Mesenchymal stem cell (in vitro differentiated cells and primary cell): ENCODE measurements at regions not wholly inside any gene's neighbourhood (a gene's known extent, or its start where the extent isn't known, plus 50 kb on each side); places are given as distances from the start of the nearest gene placed in this dataset.

Source experiments
- DNase-seq: peaks from one replicate; pipeline ENCODE4 v3.0.0-alpha.2; 2013
- H2AFZ ChIP-seq: one replicate; pipeline ENCODE4 v1.6.1; 2013; ENCODE audit warnings: low read depth, mild to moderate bottlenecking, control low read depth, inconsistent platforms, low read length, moderate library complexity
- H2AK5ac ChIP-seq: 2 replicates; pipeline ENCODE4 v1.6.1; 2013; ENCODE audit warnings: low read length, moderate library complexity, mild to moderate bottlenecking, inconsistent platforms; ENCODE audit not compliant: severe bottlenecking
- H2BK120ac ChIP-seq: one replicate; pipeline ENCODE4 v1.6.1; 2013; ENCODE audit warnings: low read depth, mild to moderate bottlenecking, inconsistent platforms, low read length, moderate library complexity
- H2BK12ac ChIP-seq, 2 experiments: one replicate each; pipeline ENCODE4 v1.6.1; 2013; ENCODE audit warnings: inconsistent platforms in 2 of 2, low read length in 2 of 2, mild to moderate bottlenecking in 2 of 2, moderate library complexity in 2 of 2, control low read depth in 1 of 2
- H2BK15ac ChIP-seq: one replicate; pipeline ENCODE4 v1.6.1; 2013; ENCODE audit warnings: mild to moderate bottlenecking, low read depth, inconsistent platforms; ENCODE audit not compliant: poor library complexity, severe bottlenecking
- H2BK5ac ChIP-seq: 2 replicates; pipeline ENCODE4 v1.6.1; 2013; ENCODE audit warnings: low read depth, mild to moderate bottlenecking, low read length, control low read depth, inconsistent platforms; ENCODE audit not compliant: poor library complexity, severe bottlenecking
- H3K14ac ChIP-seq, 2 experiments: one replicate each; pipeline ENCODE4 v1.6.1; 2013; ENCODE audit warnings: inconsistent platforms in 2 of 2, low read length in 2 of 2, control low read depth in 1 of 2, mild to moderate bottlenecking in 1 of 2, moderate library complexity in 1 of 2
- H3K18ac ChIP-seq, 2 experiments: one replicate each; pipeline ENCODE4 v1.6.1; 2013; ENCODE audit warnings: inconsistent platforms in 2 of 2, low read length in 2 of 2, control low read depth in 1 of 2, low read depth in 1 of 2, mild to moderate bottlenecking in 1 of 2
- H3K23ac ChIP-seq, 2 experiments: one replicate each; pipeline ENCODE4 v1.6.1; 2013; ENCODE audit warnings: inconsistent platforms in 2 of 2, low read length in 2 of 2, mild to moderate bottlenecking in 2 of 2, moderate library complexity in 2 of 2, control low read depth in 1 of 2
- H3K27ac ChIP-seq: 2 replicates; pipeline ENCODE4 v1.5.1; 2013; ENCODE audit warnings: mild to moderate bottlenecking, moderate library complexity, low read length, control low read depth, inconsistent platforms; ENCODE audit not compliant: poor library complexity, severe bottlenecking
- H3K27me3 ChIP-seq, 2 experiments: 2 replicates each; pipeline versions ENCODE4 v1.6.1 to v1.7.0; 2013; ENCODE audit warnings: low read length in 2 of 2, mild to moderate bottlenecking in 2 of 2, moderate library complexity in 2 of 2, control low read depth in 1 of 2, inconsistent platforms in 1 of 2; ENCODE audit not compliant: control insufficient read depth in 1 of 2, insufficient read depth in 1 of 2
- H3K36me3 ChIP-seq, 2 experiments: 2 replicates each; pipeline versions ENCODE4 v1.6.1 to v1.7.0; 2013; ENCODE audit warnings: low read length in 2 of 2, control low read depth in 1 of 2, inconsistent platforms in 1 of 2, low read depth in 1 of 2, mild to moderate bottlenecking in 1 of 2; ENCODE audit not compliant: insufficient read depth in 2 of 2, control insufficient read depth in 1 of 2
- H3K4ac ChIP-seq, 2 experiments: one replicate each; pipeline ENCODE4 v1.6.1; 2013; ENCODE audit warnings: inconsistent platforms in 2 of 2, low read length in 2 of 2, mild to moderate bottlenecking in 2 of 2, moderate library complexity in 2 of 2, control low read depth in 1 of 2, low read depth in 1 of 2
- H3K4me1 ChIP-seq: 2 replicates; pipeline ENCODE4 v1.6.1; 2013; ENCODE audit warnings: low read depth, low read length, control low read depth; ENCODE audit not compliant: control insufficient read depth, insufficient read depth
- H3K4me2 ChIP-seq: 2 replicates; pipeline ENCODE4 v1.6.1; 2013; ENCODE audit warnings: low read length, mild to moderate bottlenecking, inconsistent platforms; ENCODE audit not compliant: poor library complexity, severe bottlenecking
- H3K4me3 ChIP-seq, 2 experiments: 2 replicates each; pipeline versions ENCODE4 v1.5.1 to v1.7.0; 2013; ENCODE audit warnings: low read length in 2 of 2, mild to moderate bottlenecking in 2 of 2, control low read depth in 1 of 2, low read depth in 1 of 2; ENCODE audit not compliant: insufficient read depth in 1 of 2
- H3K79me1 ChIP-seq: replicated peaks from 2 replicates; pipeline ENCODE4 v1.6.1; 2013; ENCODE audit warnings: mild to moderate bottlenecking, control low read depth, low read length, inconsistent platforms; ENCODE audit not compliant: poor library complexity, severe bottlenecking
- H3K9ac ChIP-seq: 2 replicates; pipeline ENCODE4 v1.7.0; 2013; ENCODE audit warnings: mild to moderate bottlenecking, low read length, moderate library complexity
- H3K9me3 ChIP-seq: 2 replicates; pipeline ENCODE4 v1.7.0; 2013; ENCODE audit warnings: mild to moderate bottlenecking, low read length; ENCODE audit not compliant: control insufficient read depth
- H4K8ac ChIP-seq: one replicate; pipeline ENCODE4 v1.6.1; 2013; ENCODE audit warnings: inconsistent platforms, mild to moderate bottlenecking, low read length, moderate library complexity
- H4K91ac ChIP-seq: one replicate; pipeline ENCODE4 v1.6.1; 2013; ENCODE audit warnings: mild to moderate bottlenecking, low read length, inconsistent platforms
- WGBS: methylation state at CpG from one replicate; pipeline ENCODE4 v1.1.7; 2013; ENCODE audit warnings: mixed read lengths; 5-methylcytosine and 5-hydroxymethylcytosine counted together

GRCh38 chr3:193939527-193939926, 196.4 kb upstream of the HES1 start:
- Histone ChIP-seq H3K4me3 (no peak overlapping the region), H2AK5ac (no peak overlapping the region), H3K79me1 (no peaks in the 10 kb centered on the region), H3K4ac (no peak overlapping the region), H2BK5ac (no peak overlapping the region), H2BK15ac (no peak overlapping the region), H3K36me3 (no peaks in the 10 kb centered on the region), H3K27ac (no peak overlapping the region), H3K9ac (no peak overlapping the region), H3K4me1 (no peaks in the 10 kb centered on the region), H2AFZ (no peak overlapping the region), H2BK120ac (no peak overlapping the region), H4K8ac (no peak overlapping the region), H3K9me3 (no peaks in the 10 kb centered on the region), H3K27me3 (peaks cover 60 to 72% of the 10 kb centered on the region in 2 experiments), H3K4me2 (no peak overlapping the region), H2BK12ac (no peak overlapping the region), H3K14ac (no peak overlapping the region), H3K18ac (no peak overlapping the region), H3K23ac (no peak overlapping the region), H4K91ac (no peak overlapping the region)
- 94% methylated on average over 2 of the region's 4 CpGs for WGBS
- DNase-seq, result no peak

DNA sequence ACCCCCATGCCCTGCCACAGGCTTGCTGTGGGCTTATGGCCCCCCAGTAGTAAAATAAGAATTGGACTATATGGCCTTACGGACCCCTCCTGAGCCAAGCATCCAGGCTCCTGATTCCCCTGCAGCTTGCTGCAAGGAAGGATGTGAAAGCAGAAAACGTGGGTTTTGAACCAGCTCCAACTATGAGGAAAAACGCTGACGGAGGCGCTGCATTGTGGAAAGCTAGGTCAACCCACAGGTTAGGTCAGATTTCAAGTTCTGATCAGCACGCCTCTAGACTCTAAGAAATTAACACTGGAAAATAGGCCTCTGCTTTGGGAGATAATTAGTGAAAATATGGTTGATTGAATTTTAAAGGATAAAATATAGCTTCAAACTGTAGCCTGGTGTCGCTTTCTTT, 195.4 kb upstream of the HES1 start:
- Histone ChIP-seq H4K91ac (no peak overlapping the region), H2BK12ac (no peak overlapping the region), H3K79me1 (no peaks in the 10 kb centered on the region), H3K23ac (no peak overlapping the region), H3K18ac (no peak overlapping the region), H3K4ac (no peak overlapping the region), H3K4me2 (no peak overlapping the region), H2BK5ac (no peak overlapping the region), H3K27ac (no peak overlapping the region), H2BK15ac (no peak overlapping the region), H3K4me3 (no peak overlapping the region), H3K27me3 (peaks cover 61 to 77% of the 10 kb centered on the region in 2 experiments), H2AK5ac (no peak overlapping the region), H2AFZ (no peak overlapping the region), H4K8ac (no peak overlapping the region), H3K9me3 (no peaks in the 10 kb centered on the region), H3K14ac (no peak overlapping the region), H3K36me3 (no peaks in the 10 kb centered on the region), H3K4me1 (no peaks in the 10 kb centered on the region), H3K9ac (no peak overlapping the region), H2BK120ac (no peak overlapping the region)
- no peak for DNase-seq
- WGBS, result 95% methylated on average over 7 of the region's 7 CpGs

GRCh38 chr3:193941486-193941885, 194.5 kb upstream of the HES1 start:
- Histone ChIP-seq H3K9ac (no peak overlapping the region), H3K4me1 (no peaks in the 10 kb centered on the region), H3K4ac (no peak overlapping the region), H3K27ac (no peak overlapping the region), H3K27me3 (peaks cover 67 to 79% of the 10 kb centered on the region in 2 experiments), H3K4me2 (no peak overlapping the region), H4K8ac (no peak overlapping the region), H2BK120ac (no peak overlapping the region), H4K91ac (no peak overlapping the region), H2AK5ac (no peak overlapping the region), H2BK12ac (no peak overlapping the region), H3K9me3 (no peaks in the 10 kb centered on the region), H3K14ac (no peak overlapping the region), H3K79me1 (no peaks in the 10 kb centered on the region), H2BK5ac (no peak overlapping the region), H2AFZ (no peak overlapping the region), H2BK15ac (no peak overlapping the region), H3K23ac (no peak overlapping the region), H3K4me3 (no peak overlapping the region), H3K18ac (no peak overlapping the region), H3K36me3 (no peaks in the 10 kb centered on the region)
- 87% methylated on average over 10 of the region's 10 CpGs for WGBS
- no peak for DNase-seq

GRCh38 chr3:193942516-193943055, 193.4 kb upstream of the HES1 start:
- Histone ChIP-seq H3K27ac (no peak overlapping the region), H2BK5ac (no peak overlapping the region), H2AK5ac (no peak overlapping the region), H3K4me2 (no peak overlapping the region), H3K23ac (no peak overlapping the region), H2BK12ac (no peak overlapping the region), H4K91ac (no peak overlapping the region), H3K18ac (no peak overlapping the region), H3K4me3 (no peak overlapping the region), H3K27me3 (peaks cover 77 to 82% of the 10 kb centered on the region in 2 experiments), H3K36me3 (no peaks in the 10 kb centered on the region), H2BK120ac (no peak overlapping the region), H3K4me1 (no peaks in the 10 kb centered on the region), H3K9me3 (no peaks in the 10 kb centered on the region), H3K4ac (no peak overlapping the region), H3K9ac (no peak overlapping the region), H2BK15ac (no peak overlapping the region), H3K79me1 (no peaks in the 10 kb centered on the region), H2AFZ (no peak overlapping the region), H3K14ac (no peak overlapping the region), H4K8ac (peak overlapping the region; percentile 20)
- 86% methylated on average over 9 of the region's 9 CpGs for WGBS
- DNase-seq, result no peak
